Kidney (tissue), 13 donors: ENCODE measurements at regions not wholly inside any gene's neighbourhood (a gene's known extent, or its start where the extent isn't known, plus 50 kb on each side); places are given as distances from the start of the nearest gene placed in this dataset.
"Not testable (repeated sequence)": the region's sequence is repeated elsewhere in the genome, so short reads cannot be mapped to it uniquely, and the experiment has no call there.

Source experiments
- DNase-seq, 5 donors: peaks; one replicate each; pipeline ENCODE4 v3.0.0-alpha.2; 2013 to 2020
- FAIRE-seq: peaks from 2 replicates; lab custom pipeline; 2012; peaks lifted over from hg19 to GRCh38; lab: Jason Lieb, UNC
- H3K27ac ChIP-seq, 2 donors: one replicate each; pipeline ENCODE4 v1.7.0; 2013; ENCODE audit warnings: low read depth in 2 of 2, low read length in 2 of 2, inconsistent platforms in 1 of 2
- H3K27me3 ChIP-seq: one replicate; pipeline ENCODE4 v1.7.1; 2013; ENCODE audit warnings: low read length, inconsistent platforms; ENCODE audit not compliant: control insufficient read depth, insufficient read depth
- H3K36me3 ChIP-seq, 3 donors: one replicate each; pipeline versions ENCODE4 v1.7.0 to v1.7.1; 2013; ENCODE audit warnings: low read length in 3 of 3, control low read depth in 1 of 3, inconsistent platforms in 1 of 3; ENCODE audit not compliant: insufficient read depth in 3 of 3, control insufficient read depth in 2 of 3
- H3K4me1 ChIP-seq, 3 donors: one replicate each; pipeline versions ENCODE4 v1.7.0 to v1.7.1; 2013; ENCODE audit warnings: low read length in 3 of 3, inconsistent platforms in 1 of 3, low read depth in 1 of 3; ENCODE audit not compliant: control insufficient read depth in 2 of 3, insufficient read depth in 2 of 3
- H3K4me3 ChIP-seq, 3 donors: one replicate each; pipeline versions ENCODE4 v1.7.0 to v1.8.1; 2013; ENCODE audit warnings: low read length in 3 of 3, control low read depth in 1 of 3, inconsistent platforms in 1 of 3
- H3K9ac ChIP-seq, 3 donors: one replicate each; pipeline versions ENCODE4 v1.7.0 to v1.7.1; 2013; ENCODE audit warnings: low read length in 3 of 3, control low read depth in 1 of 3, inconsistent platforms in 1 of 3
- H3K9me3 ChIP-seq, 3 donors: one replicate each; pipeline versions ENCODE4 v1.7.0 to v1.7.1; 2013; ENCODE audit warnings: low read length in 3 of 3, control low read depth in 1 of 3, inconsistent platforms in 1 of 3; ENCODE audit not compliant: control insufficient read depth in 2 of 3, insufficient read depth in 1 of 3
- CTCF ChIP-seq: IDR thresholded peaks from 3 replicates; pipeline ENCODE4 v1.5.1; 2012; ENCODE audit warnings: mild to moderate bottlenecking, moderate library complexity, borderline replicate concordance; ENCODE audit not compliant: insufficient read depth; ENCODE audit errors: extremely low read depth
- intact Hi-C: fragments of 100-400 bp; cut with DNase I; formaldehyde crosslinking; loops from one replicate; pipeline ENCODE4 v1.11.1; 2022
- donor health status: control.
- donor health status: control.
- donor health status: control.
- donor health status: control.
- donor health status: control.
- donor health status: DM: yes; HTN: yes; CAD: no.
- donor health status: Normal renal cell carcinoma (clear cell type).

- H3K36me3 ChIP-seq = no peaks in the 10 kb centered on the region
- no peaks in the 10 kb centered on the region for H3K4me1 ChIP-seq
- TF ChIP-seq CTCF = no peak
- FAIRE-seq (no peak), DNase-seq (no peak)
- no peaks in the 10 kb centered on the region for H3K27me3 ChIP-seq
- H3K4me3 ChIP-seq = no peak overlapping the region
- H3K9me3 ChIP-seq = no peaks in the 10 kb centered on the region
- no peak overlapping the region for H3K27ac ChIP-seq
- intact Hi-C loops = no loop called here
- no peak overlapping the region for H3K9ac ChIP-seq
Measured at GRCh38 chr6:112475083-112475482, 128.0 kb downstream of the RFPL4B start.

- H3K9me3 ChIP-seq = no peaks in the 10 kb centered on the region
- H3K27me3 ChIP-seq = no peaks in the 10 kb centered on the region
- H3K27ac ChIP-seq = no peak overlapping the region
- no peak for DNase-seq
- intact Hi-C loops = no loop called here
- no peaks in the 10 kb centered on the region for H3K36me3 ChIP-seq
- H3K9ac ChIP-seq = no peak overlapping the region
- TF ChIP-seq CTCF = no peak
- no peak overlapping the region for H3K4me3 ChIP-seq
- no peaks in the 10 kb centered on the region for H3K4me1 ChIP-seq
- no peak for FAIRE-seq
Measured at GRCh38 chr6:112477125-112477524, 130.0 kb downstream of the RFPL4B start.

GRCh38 chr6:112478036-112478435 lies 130.9 kb downstream of the RFPL4B start:
- FAIRE-seq = no peak
- DNase-seq = no peak
- no peak overlapping the region for H3K27ac ChIP-seq
- no peaks in the 10 kb centered on the region for H3K36me3 ChIP-seq
- no peak overlapping the region for H3K4me3 ChIP-seq
- no peak for TF ChIP-seq CTCF
- H3K9ac ChIP-seq = no peak overlapping the region
- intact Hi-C loops = no loop called here
- H3K9me3 ChIP-seq = no peaks in the 10 kb centered on the region
- no peaks in the 10 kb centered on the region for H3K4me1 ChIP-seq
- no peaks in the 10 kb centered on the region for H3K27me3 ChIP-seq

- H3K27ac ChIP-seq, H3K36me3 ChIP-seq, H3K4me3 ChIP-seq, H3K9me3 ChIP-seq, H3K27me3 ChIP-seq, DNase-seq, H3K9ac ChIP-seq, intact Hi-C loops, H3K4me1 ChIP-seq, FAIRE-seq: not testable (repeated sequence)
Measured at GRCh38 chr6:112479975-112480374, 132.8 kb downstream of the RFPL4B start.
